Brain pericyte (primary cell): ENCODE measurements at regions not wholly inside any gene's neighbourhood (a gene's known extent, or its start where the extent isn't known, plus 50 kb on each side); places are given as distances from the start of the nearest gene placed in this dataset.
A peak's percentile ranks its signal among the peaks of the same experiment; 100 is the strongest.
"Not testable (repeated sequence)": the region's sequence is repeated elsewhere in the genome, so short reads cannot be mapped to it uniquely, and the experiment has no call there.

Experiments
- DNase-seq: peaks from one replicate; pipeline ENCODE4 v3.0.0-alpha.2; 2012; ENCODE audit warnings: low read depth, low spot score

- no peak for DNase-seq
These were observed 106.9 kb upstream of the ATL2 start for GRCh38 chr2:38483776-38484501.

DNA sequence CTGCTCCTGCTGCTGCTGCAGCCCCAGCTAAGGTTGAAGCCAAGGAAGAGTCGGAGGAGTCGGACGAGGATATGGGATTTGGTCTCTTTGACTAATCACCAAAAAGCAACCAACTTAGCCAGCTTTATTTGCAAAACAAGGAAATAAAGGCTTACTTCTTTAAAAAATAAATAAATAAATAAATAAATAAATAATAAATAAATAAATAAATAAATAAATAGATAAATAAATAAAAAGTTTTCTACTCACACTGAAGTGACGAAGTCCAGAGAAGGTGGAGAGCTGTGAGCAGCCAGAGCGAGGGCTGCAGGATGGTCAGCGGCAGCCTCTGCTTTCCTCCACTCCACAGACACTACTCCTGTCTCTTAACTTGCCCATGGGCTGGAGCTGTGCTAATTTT is 105.6 kb upstream of the ATL2 start:
- DNase-seq: not testable (repeated sequence)

DNA sequence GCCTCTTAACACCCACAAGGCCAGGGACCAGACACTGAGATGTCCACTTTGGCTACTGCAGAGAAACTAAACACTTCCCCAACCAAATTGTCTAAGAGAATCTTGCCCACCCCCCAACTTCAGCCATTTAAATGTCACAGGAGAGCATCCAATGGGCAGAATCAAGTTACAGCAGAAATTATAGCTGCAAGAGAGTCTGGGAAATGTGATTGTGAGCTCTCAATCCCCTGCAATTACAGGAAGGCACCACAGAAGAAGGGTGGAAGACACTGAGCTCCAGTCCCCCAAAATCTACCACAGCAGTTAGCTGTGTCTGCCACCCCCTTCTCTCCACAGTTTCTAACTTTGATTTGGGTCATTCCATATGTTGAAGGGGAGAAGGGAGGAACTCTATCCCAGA is 103.5 kb upstream of the ATL2 start:
- no peak for DNase-seq

- DNase-seq: no peak
These were observed 99.9 kb upstream of the ATL2 start for GRCh38 chr2:38477006-38477405.

- DNase-seq: no peak
These were observed 98.5 kb upstream of the ATL2 start for GRCh38 chr2:38475567-38475881.

- no peak for DNase-seq
These were observed 97.9 kb upstream of the ATL2 start for GRCh38 chr2:38474715-38475566.

DNA sequence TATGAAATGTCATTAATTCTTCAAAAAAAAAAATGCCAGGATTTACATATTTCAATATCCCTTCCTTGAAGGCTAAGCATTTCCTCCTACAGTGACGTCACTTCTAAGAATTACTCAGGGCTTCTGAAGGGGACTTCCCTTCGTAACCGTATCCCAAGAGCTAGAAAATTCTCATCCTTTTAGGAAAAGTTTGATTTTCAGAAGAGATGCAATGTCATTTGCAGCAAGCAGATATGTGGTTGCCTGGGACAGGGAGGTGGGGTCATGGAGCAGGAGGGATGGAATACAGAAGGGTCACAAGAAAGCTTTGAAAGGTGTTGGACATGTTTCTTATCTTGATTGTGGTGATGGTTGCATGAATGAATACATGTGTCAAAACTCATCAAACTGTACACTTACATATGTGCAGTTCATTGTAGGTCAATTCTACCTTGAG is 97.0 kb upstream of the ATL2 start:
- no peak for DNase-seq

- no peak for DNase-seq
These were observed 96.4 kb upstream of the ATL2 start for GRCh38 chr2:38473333-38474005.

GRCh38 chr2:38470115-38470514 is 93.0 kb upstream of the ATL2 start:
- DNase-seq: no peak

GRCh38 chr2:38467768-38468455 is 90.8 kb upstream of the ATL2 start:
- DNase-seq: no peak

GRCh38 chr2:38466876-38467767 is 90.0 kb upstream of the ATL2 start:
- no peak for DNase-seq

DNA sequence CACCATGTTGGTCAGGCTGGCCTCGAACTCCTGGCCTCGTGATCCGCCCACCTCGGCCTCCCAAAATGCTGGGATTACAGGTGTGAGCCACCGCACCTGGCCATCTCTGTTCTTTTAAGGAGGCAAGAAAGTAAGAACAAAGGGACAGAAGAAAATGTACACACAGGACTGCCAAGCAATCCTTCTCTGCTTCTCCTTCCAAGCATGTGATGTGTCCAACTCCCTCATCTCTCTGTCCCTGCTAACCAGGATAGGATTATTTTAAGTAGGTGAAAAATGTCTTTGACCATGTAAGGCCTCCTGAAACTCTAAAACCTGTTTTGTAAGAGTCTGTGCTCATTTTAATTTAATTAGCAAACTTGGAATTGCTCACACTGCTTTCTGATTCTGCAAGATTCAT is 89.3 kb upstream of the ATL2 start:
- no peak for DNase-seq

DNA sequence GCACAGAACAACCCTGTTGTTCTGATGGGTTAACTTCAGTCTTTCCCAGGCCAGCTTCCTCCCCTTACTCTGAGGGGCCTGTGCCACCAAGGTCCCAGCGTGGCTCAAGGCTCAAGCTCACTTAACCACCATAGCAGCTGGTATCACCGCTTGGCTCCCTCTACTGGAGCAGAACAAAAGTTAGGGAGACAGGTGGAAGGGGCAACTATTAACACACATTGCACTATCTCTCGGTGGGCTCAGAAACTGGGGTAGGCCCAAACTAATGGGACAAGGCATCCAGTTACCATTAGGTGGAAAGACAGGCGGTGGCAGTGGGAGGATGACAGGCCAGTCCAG is 88.7 kb upstream of the ATL2 start:
- no peak for DNase-seq

- no peak for DNase-seq
These were observed 88.1 kb upstream of the ATL2 start for GRCh38 chr2:38464971-38465788.

DNA sequence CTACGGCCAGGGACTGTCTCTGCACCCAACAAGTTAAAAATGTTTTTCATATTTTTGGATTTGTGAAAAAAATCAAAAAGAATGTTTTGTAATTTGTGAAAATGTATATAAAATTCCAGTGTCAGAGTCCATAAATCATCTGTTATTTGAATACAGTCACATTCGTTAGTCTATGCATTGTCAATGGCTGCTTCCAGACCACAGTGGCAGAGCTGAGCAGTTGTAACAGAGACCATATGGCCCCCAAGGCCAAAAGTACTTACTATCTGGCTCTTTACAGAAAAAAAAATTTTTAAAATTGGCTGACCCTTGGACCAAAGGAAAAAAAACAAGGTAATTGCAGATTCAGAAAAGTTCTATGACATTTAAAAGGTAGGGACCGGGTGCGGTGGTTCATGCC is 86.7 kb upstream of the ATL2 start:
- DNase-seq: no peak

DNA sequence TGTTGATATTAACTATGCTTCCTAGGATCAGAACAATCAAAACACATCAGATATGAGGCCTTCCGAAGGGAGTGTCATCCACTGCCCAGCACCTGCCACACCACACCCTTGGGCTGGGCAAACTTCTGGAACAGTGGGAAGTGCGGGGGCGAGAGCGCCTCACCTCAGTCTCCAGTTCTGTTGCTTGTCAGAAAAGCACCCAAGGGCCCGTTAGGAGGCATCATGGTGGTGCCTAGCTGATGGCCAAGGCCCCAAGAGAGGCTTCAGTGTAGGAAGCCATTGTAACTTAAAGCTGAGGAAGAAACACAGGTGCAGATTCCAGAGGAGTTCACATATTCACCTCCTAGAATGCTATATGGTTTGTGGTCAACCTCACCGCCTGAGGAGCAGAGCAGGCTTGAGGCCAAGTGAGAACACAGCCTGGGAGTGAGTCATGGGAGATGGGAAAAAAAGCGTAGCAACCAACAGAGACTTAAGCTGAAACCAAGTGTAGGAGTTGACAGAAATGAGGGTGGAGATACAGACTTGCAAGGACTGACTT is 85.1 kb upstream of the ATL2 start:
- peak; percentile 75 for DNase-seq

DNA sequence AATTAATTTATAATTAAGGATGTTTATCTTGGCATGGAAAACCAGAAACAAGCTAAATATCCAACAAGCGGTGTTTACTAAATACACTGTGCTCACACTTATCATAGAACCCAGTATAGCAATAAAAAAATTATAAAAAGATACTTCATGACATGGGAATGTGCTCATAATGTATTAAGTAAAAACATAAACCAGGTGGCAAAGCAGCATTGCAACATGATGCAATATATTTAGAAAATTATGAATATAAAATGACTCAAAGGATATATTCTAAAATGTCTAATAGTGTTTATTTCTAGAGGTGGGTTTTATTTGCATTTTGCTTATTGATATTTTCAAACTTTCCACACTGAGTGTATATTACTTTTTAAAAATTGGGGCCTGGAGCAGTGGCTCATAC is 84.4 kb upstream of the ATL2 start:
- DNase-seq: no peak

GRCh38 chr2:38460313-38460712 is 83.2 kb upstream of the ATL2 start:
- DNase-seq: no peak

GRCh38 chr2:38454081-38454480 is 77.0 kb upstream of the ATL2 start:
- DNase-seq: no peak

GRCh38 chr2:38451778-38452177 is 74.7 kb upstream of the ATL2 start:
- DNase-seq: not testable (repeated sequence)
